Body of pancreas (tissue), 4 donors: ENCODE measurements at regions not wholly inside any gene's neighbourhood (a gene's known extent, or its start where the extent isn't known, plus 50 kb on each side); places are given as distances from the start of the nearest gene placed in this dataset.

Experiments
- POLR2A ChIP-seq, 3 donors: fragments of 450-650 bp; IDR thresholded peaks; one replicate each; pipeline ENCODE4 v1.6.1; 2016; ENCODE audit warnings: antibody characterized with exemption in 3 of 3, mild to moderate bottlenecking in 2 of 3
- TF ChIP-seq, protein P1 (sequence below), 7 experiments: fragments of 450-650 bp in 4 of 7; fragments of 200-600 bp in 3 of 7; sonication (generic) in 3 of 7; IDR thresholded peaks; one replicate each; pipeline ENCODE4 v1.5.1; 2016 to 2019; ENCODE audit warnings: antibody characterized with exemption in 7 of 7

- TF ChIP-seq, protein P1, sequence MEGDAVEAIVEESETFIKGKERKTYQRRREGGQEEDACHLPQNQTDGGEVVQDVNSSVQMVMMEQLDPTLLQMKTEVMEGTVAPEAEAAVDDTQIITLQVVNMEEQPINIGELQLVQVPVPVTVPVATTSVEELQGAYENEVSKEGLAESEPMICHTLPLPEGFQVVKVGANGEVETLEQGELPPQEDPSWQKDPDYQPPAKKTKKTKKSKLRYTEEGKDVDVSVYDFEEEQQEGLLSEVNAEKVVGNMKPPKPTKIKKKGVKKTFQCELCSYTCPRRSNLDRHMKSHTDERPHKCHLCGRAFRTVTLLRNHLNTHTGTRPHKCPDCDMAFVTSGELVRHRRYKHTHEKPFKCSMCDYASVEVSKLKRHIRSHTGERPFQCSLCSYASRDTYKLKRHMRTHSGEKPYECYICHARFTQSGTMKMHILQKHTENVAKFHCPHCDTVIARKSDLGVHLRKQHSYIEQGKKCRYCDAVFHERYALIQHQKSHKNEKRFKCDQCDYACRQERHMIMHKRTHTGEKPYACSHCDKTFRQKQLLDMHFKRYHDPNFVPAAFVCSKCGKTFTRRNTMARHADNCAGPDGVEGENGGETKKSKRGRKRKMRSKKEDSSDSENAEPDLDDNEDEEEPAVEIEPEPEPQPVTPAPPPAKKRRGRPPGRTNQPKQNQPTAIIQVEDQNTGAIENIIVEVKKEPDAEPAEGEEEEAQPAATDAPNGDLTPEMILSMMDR (IDR thresholded peaks at IDR 0.05) = no peak
- no peak for TF ChIP-seq POLR2A (IDR thresholded peaks at IDR 0.05)
Observed at GRCh38 chr5:125433457-125433856, 687.0 kb upstream of the ZNF608 start.
